Stimulated activated CD8-positive, alpha-beta memory T cell treated with anti-CD3 and anti-CD28 coated beads, Interleukin-2, amount 100 ng/mL, for 48 hours (primary cell): ENCODE measurements at regions not wholly inside any gene's neighbourhood (a gene's known extent, or its start where the extent isn't known, plus 50 kb on each side); places are given as distances from the start of the nearest gene placed in this dataset.

Experiments used
- DNase-seq, 2 donors: peaks; one replicate each; pipeline ENCODE4 v3.0.0-alpha.2; 2020; ENCODE audit warnings: low read depth in 2 of 2

- no peak for DNase-seq
Observed at GRCh38 chr19:30704771-30705330, 332.7 kb downstream of the ZNF536 start.

- no peak for DNase-seq
Observed at GRCh38 chr19:30703645-30704044, 331.5 kb downstream of the ZNF536 start.

DNA sequence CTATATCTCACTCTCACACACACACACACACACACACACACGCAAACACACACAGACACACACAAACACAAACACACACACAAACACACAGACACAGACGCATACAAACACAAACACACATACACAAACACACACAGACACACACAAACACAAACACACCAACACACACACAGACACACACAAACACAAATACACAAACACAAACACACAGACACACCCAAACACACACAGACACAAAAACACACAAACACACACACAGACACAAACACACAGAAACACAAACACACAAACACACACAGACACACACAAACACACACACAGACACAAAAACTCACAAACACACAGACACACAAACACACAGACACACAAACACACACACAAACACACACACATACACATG, 329.0 kb downstream of the ZNF536 start:
- DNase-seq = no peak

GRCh38 chr19:30699871-30700280, 327.7 kb downstream of the ZNF536 start:
- DNase-seq = no peak

DNA sequence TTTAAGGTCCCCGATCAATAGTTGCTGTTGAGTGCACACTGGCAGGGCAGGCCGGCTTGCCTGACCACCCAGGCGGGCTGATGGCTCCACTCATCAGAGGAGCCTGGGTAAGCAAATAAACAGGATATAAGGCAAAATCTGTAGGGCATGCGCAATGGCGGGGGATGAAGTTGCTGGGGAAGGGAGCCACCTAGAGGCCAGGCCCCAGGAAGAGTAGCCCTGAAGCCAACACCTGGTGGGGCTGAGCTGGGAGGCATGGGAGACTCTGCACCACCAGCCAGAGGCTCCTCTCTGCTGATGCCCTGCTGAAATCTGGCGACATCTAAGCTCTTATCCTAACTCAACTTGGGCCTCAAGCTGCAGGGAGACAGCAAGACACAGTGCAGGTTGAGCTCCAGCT, 324.3 kb downstream of the ZNF536 start:
- no peak for DNase-seq

DNA sequence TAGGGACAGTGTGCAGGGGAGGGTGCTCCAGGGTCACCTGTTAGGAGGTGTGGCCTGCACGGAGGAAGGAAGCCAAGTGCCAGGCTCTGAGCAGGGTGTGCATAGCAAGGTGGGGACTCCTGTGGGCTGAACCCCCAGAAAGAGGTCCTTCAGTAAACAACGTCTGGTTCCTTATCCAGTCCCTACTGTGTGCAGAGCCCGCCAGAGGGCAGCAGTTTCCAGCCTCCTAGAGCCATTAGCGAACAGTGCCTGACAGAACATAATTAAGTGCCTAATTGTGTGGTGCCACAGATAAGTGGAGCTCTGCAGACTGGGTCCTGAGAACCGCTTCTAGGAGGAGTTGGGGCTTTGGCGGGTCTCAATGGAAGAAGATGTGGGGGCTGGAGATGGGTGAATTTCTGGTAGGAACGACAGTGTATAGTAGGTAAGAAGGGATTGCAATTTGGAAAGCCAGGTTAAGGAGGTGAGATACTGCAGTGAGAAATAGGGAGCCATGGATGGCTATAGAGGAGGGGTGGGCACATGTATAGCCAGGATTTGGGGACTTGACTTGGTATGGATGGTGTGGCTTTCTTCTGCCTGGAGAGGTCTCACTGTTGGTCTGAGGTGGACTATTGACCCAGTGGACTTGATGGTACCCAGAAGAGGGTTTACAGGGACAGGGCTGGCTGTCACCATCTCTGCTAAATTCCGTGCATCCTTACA, 323.1 kb downstream of the ZNF536 start:
- no peak for DNase-seq

- DNase-seq = no peak
Observed at GRCh38 chr19:30694156-30694755, 322.1 kb downstream of the ZNF536 start.

- no peak for DNase-seq
Observed at GRCh38 chr19:30692879-30693503, 320.8 kb downstream of the ZNF536 start.

- no peak for DNase-seq
Observed at GRCh38 chr19:30692181-30692811, 320.1 kb downstream of the ZNF536 start.

DNA sequence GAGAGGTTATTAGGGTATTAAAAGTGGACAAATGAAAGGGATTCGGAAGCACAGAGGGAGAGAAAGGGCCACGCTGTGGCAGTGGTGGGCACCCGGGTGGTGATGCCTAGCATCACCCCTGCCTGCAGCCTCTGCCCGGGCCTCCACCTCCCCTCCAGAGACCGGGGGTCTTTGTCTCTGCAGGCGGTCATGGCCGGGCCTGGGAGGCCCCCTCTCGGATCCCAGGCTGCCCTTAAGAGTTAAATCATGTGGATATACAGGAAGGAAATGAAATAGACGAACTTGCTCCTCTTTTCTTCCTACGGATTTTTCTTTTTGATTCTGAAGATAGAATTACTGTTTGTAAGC, 319.6 kb downstream of the ZNF536 start:
- DNase-seq = no peak

GRCh38 chr19:30690935-30691818, 319.0 kb downstream of the ZNF536 start:
- no peak for DNase-seq

GRCh38 chr19:30690525-30690924, 318.3 kb downstream of the ZNF536 start:
- DNase-seq = no peak

DNA sequence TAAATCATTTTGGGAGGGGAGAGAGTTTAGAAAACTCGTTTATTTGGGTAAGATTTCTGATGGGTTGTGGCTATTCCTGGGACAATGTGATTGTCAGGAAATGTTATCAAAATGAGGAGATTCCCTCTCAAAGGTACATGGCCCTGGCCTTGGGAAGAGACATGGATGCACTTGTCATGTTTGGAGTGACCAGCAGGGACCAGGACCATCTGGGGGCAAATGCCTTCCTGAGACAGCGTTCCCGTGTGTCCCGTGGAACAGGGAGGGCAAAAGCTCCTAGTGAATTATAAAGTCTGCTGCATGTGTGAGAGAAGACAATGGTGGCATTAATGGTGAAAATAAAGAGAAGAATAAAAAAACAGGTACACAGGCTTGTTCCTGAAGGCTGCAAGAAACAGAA, 317.3 kb downstream of the ZNF536 start:
- no peak for DNase-seq

DNA sequence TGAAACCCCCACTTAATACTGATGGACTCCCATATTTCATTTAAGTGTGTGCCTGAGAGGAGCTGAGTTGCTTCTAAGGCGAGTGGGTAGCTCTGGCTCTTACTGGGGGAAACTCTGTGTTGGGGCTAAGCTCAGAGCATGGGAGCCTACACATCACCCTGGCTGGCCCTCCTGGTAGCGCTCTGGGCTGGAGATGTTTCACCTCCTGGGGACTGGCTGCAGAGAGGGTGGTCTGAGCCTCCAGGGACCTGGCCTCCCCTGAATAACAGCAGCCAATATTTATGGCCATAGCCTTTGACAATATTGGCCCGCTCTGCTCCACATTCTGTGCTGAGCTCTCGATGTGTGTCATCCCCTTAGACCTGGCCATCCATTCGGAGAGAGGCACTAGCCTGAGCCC, 316.5 kb downstream of the ZNF536 start:
- no peak for DNase-seq

DNA sequence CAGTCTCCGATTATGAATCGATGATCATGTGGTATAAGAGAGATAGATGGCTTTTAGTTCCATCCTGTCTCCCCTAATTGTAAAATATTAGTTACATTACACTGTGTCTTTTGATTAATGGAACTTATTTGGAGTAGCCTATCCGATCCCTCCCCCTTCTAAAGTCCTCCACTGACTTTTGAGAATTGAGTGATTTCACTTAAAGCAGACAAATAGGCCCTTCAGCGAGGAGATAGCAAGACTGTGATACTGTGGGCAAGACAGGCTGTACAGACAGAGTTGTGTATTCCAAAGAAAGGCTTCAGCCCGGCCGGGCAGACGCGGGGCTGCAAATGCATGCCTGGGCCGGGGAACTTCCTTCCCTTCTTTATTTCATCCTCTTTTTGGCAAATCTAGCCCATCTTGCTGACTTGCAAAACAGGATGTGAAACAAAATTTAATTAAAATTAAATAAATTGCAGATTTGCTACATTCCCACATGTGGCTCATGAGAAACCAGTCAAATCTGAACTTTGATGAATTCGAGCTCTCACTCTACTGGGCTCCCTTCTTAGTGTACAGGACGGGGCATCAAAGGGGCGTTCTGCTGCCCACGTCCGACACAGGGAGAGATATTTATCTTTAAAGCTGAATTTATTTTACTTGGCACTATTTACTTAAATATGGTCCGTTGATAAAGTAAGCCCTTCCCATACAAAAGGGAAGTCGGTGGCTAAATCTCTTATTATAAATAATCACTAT, 314.8 kb downstream of the ZNF536 start:
- DNase-seq = no peak

DNA sequence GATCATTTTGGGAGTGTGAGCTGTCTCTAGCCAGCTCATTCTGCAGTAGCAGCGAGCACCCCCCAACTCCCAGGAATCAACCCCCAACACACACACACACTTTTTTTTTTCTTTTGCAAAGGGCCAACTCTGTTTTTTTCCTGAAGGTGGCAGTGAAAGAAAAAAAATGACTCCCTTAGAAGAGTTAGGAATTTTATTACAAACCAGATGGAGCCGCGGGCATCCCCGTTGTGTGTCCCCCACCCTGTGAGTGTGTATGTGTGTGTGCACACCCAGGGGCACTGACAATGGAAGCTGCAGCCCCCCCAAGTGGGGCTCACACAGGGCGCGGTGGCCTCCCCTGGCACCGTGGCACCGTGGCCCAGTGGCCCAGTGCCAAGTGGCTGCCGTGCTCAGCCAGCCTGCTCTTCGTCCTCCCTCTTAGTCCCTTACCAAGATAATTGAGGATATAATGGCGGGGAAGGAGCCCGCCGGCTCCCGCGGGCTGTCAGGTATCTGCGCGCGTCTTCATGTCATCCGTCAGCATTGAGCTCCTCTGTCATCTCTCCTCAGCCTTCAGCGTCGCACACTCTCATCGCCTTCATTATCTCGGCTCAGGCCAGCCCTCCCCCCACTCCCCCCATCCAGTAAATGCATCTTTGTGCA, 314.1 kb downstream of the ZNF536 start:
- DNase-seq = no peak

DNA sequence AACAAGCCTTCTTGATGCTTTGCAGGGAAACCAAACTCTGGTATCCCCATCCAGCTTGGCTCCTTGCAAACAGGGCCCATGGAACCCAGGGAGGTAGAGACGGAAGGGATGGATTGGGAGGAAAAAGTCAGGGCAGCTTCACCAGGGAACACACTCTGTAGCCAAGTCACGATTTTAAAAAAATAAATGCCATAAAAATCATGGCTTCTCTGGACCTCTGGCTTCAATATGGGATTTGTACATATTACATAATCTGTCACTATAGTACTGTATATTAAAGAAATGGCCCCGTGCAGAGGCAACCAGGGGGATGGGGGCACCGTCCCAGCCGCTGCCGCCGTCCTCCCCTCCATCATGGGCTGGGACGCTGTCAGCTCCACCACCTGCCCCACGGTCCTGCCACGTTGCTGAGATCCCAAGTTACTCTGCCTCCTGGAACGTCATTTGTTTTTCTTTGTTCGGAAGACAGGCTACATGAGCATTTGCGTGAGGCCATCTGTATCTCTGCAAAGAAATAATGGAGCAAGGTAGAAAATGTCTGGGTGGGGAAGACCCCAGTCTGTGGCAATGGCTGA, 313.3 kb downstream of the ZNF536 start:
- DNase-seq = no peak

DNA sequence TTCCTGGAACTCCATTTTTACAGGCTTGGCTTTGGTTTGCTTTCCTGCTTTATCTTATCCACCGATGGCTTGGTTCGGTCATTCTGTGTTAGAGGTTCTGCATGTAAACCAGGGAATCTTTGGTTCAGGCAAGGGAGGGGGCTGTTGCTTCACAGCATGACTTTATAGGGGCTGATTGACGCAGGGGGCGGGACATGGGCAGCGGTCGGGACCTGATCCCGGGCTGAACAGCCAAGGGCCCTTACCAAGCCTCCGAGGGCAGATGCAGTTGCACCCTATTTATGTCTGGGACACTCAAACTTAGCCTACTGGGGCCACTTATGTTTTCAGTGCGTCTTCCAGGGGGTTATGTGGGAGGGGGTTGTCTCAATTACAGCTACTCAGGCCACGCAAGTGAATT, 312.4 kb downstream of the ZNF536 start:
- no peak for DNase-seq

- DNase-seq = peak; percentile 25 to 32
Observed at GRCh38 chr19:30682999-30683536, 310.9 kb downstream of the ZNF536 start.
